NCI-H1694 treated with DMSO at 0.1 percent for 48 hours (cell line): ENCODE measurements at regions not wholly inside any gene's neighbourhood (a gene's known extent, or its start where the extent isn't known, plus 50 kb on each side); places are given as distances from the start of the nearest gene placed in this dataset.
"Not testable (repeated sequence)": the region's sequence is repeated elsewhere in the genome, so short reads cannot be mapped to it uniquely, and the experiment has no call there.

Experiments used
- DNase-seq: peaks from one replicate; lab custom pipeline; 2025; lab: John Stamatoyannopoulos, UW

DNA sequence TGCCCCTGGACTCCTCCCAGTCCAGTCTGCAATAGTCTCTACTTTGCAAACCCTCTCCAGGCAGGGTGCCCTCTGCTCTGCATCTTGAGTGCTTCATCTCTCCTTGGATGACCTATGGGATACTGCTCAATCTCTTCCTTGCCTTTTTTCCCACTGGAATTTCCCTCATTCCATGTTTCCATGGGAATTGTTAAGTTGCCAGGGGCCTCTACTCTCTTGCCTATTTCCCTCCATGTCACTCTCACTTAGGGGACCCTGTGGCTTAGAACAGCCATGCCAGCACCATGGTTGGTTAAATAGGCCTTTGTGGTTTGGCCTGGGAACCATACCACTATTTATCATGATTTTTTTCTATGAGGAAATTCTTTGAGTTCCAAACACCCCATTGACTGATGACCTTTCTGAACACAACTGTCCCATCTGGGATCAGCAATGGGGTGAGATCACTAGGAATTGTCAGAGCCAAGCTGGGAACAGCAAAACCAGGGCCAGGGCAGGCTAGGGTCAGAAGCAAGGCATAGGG is 91.4 kb upstream of the RBMS1 start:
- DNase-seq: no peak

GRCh38 chr2:160590664-160591063 is 97.1 kb upstream of the RBMS1 start:
- no peak for DNase-seq

DNA sequence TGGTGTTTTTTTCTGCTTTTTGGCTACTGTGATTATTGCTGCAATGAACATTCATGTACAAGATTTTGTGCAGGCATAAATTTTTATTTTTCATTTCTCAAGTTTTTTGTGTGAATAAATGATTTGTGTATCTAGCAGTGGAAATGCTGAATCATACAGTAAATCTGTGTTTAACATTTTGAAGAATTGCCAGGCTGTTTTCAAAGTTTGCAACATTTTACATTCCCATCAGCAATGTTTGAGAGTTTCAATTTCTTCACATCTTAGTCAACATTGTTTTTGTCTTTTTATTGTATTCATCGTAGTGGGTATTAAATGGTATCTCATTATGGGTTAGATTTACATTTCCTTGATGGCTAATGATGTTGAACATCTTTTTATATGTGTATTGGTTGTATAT is 98.8 kb upstream of the RBMS1 start:
- no peak for DNase-seq

DNA sequence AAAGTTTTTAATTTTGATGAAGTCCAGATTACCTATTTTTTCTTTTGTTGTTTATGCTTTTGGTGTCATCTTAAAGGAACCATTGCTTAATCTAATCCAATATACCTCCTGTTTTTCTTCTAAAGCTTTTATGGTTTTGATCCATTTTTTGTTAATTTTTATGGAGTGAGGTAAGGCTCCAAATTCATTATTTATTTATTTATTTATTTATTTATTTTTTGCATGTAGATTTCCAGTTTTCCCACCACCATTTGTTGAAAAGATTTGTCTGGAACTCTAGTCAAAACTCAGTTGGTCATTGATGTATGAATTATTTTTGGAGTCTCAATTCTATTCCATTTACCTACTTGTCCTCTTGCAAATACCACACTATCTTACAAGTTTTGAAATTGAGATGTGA is 99.4 kb upstream of the RBMS1 start:
- DNase-seq: no peak

DNA sequence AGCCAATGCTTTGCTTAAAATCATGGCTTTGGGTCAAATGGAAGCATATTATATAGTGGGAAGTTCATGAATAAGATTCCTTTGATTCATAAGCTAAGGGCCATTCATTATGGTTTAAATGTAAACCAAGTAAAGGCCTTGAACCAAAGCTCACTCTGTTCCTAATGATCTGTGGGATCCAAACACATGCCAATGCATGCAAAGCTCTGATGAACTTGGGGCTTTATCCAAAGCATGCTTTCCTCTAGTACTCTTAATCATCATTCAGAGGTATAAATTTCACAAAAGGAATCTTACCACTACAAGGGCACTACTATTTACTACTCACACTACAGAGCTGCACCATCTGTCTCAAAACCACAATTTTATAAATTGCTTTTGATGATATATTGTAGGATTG is 102.8 kb upstream of the RBMS1 start:
- DNase-seq: no peak

GRCh38 chr2:160600437-160600836 is 106.8 kb upstream of the RBMS1 start:
- DNase-seq: not testable (repeated sequence)

- no peak for DNase-seq
Observed at GRCh38 chr2:160602073-160602472, 108.5 kb upstream of the RBMS1 start.

GRCh38 chr2:160603771-160604510 is 110.3 kb upstream of the RBMS1 start:
- DNase-seq: no peak

DNA sequence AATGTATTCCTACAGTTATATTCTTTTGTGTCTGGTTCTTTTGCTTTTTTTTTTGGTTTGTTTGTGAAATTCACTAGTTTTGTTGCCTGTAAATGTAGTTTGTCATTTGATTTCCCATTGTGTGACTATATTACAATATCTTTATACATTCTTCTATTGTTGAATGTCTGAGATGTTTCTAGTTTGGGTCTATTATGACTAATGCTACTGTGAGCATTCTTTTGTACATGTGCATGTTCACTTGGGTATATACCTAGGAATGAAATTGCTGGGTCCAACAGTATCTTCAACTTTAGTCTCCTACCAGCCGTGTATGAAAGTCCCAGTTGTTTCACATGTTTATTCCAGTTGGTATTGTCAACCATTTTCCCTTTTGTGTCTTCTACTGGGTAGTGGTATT is 112.7 kb upstream of the RBMS1 start:
- no peak for DNase-seq

GRCh38 chr2:160608599-160608998 is 115.0 kb upstream of the RBMS1 start:
- no peak for DNase-seq

- no peak for DNase-seq
Observed at GRCh38 chr2:160609346-160609745, 115.7 kb upstream of the RBMS1 start.

GRCh38 chr2:160610041-160610440 is 116.4 kb upstream of the RBMS1 start:
- no peak for DNase-seq

DNA sequence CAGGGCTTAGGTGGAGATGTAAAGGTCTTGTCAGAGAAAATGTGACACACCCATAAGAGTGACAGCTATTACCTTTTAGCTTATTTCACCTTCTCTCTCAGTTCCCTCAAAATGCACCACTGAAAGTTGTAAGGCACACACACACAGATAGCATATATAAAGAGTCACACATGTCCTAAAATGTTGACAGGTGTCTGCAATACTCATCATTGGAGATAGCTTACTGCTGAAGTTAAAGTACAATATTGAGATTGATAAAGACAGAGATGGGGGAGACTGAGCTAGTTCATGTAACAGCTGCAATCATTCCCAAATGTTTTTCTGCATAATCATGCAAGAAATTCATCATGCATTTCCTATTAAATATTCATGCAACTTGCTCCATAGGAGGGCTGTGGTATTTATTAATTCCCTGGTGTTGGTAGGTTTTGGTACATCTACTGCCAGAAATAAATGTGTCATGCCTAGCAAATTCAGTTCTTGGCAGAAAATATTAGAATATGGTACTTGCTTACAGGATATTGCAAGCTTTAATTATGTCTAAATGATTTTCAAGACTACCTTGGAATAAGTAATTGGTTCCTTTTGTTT is 118.8 kb upstream of the RBMS1 start:
- DNase-seq: no peak

DNA sequence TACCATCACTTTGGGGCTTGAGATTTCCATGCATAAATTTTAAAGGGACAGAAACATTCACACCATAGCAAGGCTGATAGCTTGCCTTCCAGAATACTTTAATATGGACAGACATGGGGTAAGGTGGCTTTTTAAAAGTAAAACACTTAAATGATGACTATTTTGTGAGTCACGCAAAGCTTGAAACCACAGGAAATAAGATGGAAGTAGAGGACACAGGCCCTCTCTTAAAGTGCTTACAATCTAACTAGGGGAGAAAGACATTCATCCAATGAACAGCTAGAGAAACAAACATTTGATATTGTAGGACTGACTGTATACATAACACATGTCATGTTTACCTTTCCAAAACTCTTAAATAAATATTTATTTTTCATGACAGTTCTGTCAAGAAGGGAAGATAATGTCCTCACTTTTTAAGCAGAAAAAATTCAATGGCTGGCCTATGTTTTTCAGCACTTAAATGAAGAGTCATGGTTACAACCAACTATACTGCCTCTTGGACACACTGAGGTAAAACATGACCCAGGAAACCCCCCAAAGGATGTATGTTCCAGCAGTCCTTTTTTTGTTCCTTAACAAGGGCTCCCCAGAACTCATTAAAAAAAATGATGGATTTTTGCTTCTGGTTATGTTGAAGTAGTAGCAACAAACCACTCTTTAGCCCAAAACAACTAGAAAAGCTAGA is 120.0 kb upstream of the RBMS1 start:
- DNase-seq: no peak

- DNase-seq: no peak
Observed at GRCh38 chr2:160614391-160614790, 120.8 kb upstream of the RBMS1 start.

DNA sequence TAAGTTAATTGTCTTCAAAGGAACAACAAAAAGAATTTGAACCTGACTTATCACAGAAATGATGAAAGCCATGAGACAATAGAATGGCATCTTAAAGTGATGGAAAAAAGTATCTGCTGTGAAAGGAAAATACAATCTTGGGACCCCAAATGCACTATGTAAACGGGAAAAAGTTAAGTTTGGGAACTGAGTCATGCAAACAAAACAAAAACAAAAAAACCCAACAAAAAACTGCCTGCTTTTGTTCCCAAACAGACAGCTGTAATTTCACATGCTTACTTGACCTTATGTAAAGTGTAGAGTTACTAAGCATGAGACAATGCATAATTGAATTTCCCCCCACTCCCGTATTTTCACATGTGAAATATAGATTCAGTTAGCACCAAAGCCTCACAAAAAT is 122.1 kb upstream of the RBMS1 start:
- no peak for DNase-seq

DNA sequence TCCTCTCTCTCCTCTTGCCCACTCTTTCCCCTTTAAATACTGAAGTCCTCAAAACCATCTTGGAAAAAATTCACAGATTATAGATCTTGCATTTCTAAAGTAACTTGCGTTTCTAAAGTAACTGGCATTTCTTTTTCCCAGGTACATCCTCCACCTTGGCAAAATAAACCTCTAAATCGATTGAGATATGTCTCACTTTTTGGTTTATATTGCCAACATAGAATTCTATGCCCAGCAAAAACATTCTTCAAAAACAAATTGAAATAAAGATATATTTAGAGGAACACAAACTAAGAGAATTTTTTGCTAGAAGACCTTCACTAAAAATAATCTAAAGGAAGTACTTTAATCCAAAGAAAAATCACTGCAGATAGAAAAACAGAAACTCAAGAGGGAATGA is 122.5 kb upstream of the RBMS1 start:
- DNase-seq: no peak

DNA sequence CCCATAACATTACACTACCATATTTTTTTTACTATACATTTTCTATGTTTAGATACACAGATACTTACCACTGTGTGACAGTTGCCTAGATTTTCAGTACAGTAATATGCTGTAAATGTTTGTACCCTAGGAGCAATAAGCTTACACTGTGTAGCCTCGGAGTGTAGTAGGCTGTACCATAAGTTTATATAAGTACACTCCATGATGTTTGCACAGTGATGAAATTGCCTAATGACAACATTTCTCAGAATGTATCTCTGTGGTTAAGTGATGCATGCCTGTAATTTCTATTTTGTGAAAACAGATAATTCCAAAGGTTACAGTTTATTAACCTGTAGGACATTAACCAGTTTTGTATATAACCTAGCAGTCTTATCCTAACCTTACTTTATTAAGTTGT is 128.1 kb upstream of the RBMS1 start:
- DNase-seq: no peak

GRCh38 chr2:160628020-160628637 is 134.5 kb upstream of the RBMS1 start:
- DNase-seq: not testable (repeated sequence)

- no peak for DNase-seq
Observed at GRCh38 chr2:160628811-160629210, 135.2 kb upstream of the RBMS1 start.

GRCh38 chr2:160630801-160631590 is 137.4 kb upstream of the RBMS1 start:
- DNase-seq: no peak
